Mesodermal cell (in vitro differentiated cells): ENCODE measurements at regions not wholly inside any gene's neighbourhood (a gene's known extent, or its start where the extent isn't known, plus 50 kb on each side); places are given as distances from the start of the nearest gene placed in this dataset.

ENCODE experiments used
- H3K27ac ChIP-seq: 2 replicates; pipeline ENCODE4 v1.7.0; 2013; ENCODE audit warnings: mild to moderate bottlenecking, low read depth, low read length, moderate library complexity; ENCODE audit not compliant: severe bottlenecking
- H3K36me3 ChIP-seq: 2 replicates; pipeline ENCODE4 v1.7.1; 2013; ENCODE audit warnings: mild to moderate bottlenecking, low read length, moderate library complexity; ENCODE audit not compliant: control insufficient read depth, insufficient read depth
- H3K4me1 ChIP-seq: one replicate; pipeline ENCODE4 v1.7.1; 2013; ENCODE audit warnings: mild to moderate bottlenecking, low read length; ENCODE audit not compliant: insufficient read depth, control insufficient read depth, poor library complexity, severe bottlenecking
- H3K4me3 ChIP-seq: 2 replicates; pipeline ENCODE4 v1.7.0; 2013; ENCODE audit warnings: low read length, control low read depth, mild to moderate bottlenecking; ENCODE audit not compliant: insufficient read depth, poor library complexity, severe bottlenecking; ENCODE audit errors: extremely low read depth
- H3K9me3 ChIP-seq: 2 replicates; pipeline ENCODE4 v1.7.1; 2013; ENCODE audit warnings: mild to moderate bottlenecking, low read length, moderate library complexity; ENCODE audit not compliant: control insufficient read depth
- WGBS, 2 experiments: methylation state at CpG; one replicate each; pipeline ENCODE4 v1.1.5; 2013; ENCODE audit warnings: missing lambda C conversion rate in 2 of 2; ENCODE audit not compliant: insufficient coverage in 2 of 2; 5-methylcytosine and 5-hydroxymethylcytosine counted together

GRCh38 chr19:30154410-30154809 is 212.4 kb downstream of the URI1 start:
- no peaks in the 10 kb centered on the region for H3K9me3 ChIP-seq
- 100% methylated on average over 2 of the region's 8 CpGs for WGBS, 2 experiments
- no peaks in the 10 kb centered on the region for H3K4me1 ChIP-seq
- no peaks in the 10 kb centered on the region for H3K36me3 ChIP-seq
- no peak overlapping the region for H3K27ac ChIP-seq
- no peak overlapping the region for H3K4me3 ChIP-seq

DNA sequence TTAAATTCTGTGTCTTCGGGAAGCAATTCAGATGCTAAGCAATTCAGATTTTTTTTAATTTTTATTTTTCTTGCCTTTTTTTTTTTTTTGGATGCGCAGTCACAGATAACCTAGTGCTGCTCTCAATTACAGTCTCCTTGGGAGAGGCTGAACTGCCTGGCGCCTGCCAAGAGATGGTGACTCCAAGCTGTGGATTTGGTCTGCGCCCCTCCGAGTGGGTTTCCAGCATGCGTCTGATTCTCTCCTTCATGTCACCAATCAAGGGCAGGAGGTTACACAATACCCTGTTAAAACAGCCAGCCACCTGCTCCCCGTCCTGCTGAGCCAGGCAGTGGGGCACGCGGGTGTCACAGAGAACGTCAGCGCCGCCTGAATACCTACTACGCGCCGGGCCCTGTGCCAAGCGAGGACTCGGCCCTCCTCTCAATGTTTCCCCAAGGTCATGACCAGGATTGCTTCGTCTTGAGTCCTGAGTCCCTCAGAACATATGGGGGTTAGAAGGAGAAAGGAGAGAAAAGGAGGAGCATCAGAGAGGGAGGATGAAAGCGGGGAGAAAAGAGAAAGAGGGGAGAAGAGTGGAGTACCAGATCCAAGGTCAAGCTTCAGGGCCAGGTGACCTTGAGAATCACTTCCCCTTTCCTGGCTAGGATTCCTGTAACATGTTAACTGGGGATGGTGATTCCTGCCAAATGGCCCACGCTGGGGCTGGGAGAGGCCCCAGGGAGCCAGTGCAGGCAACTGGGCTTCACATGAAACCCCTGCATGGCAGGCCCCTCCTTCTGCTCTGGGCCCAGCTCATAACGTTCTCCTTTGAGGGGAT is 213.6 kb downstream of the URI1 start:
- Histone ChIP-seq H3K36me3 (no peaks in the 10 kb centered on the region), H3K4me3 (no peak overlapping the region), H3K9me3 (no peaks in the 10 kb centered on the region), H3K4me1 (no peaks in the 10 kb centered on the region), H3K27ac (no peak overlapping the region)
- 91 to 92% methylated on average over 18 to 19 of the region's 21 CpGs for WGBS, 2 experiments

GRCh38 chr19:30156646-30157045 is 214.6 kb downstream of the URI1 start:
- Histone ChIP-seq H3K4me3 (no peak overlapping the region), H3K36me3 (no peaks in the 10 kb centered on the region), H3K27ac (no peak overlapping the region), H3K9me3 (no peaks in the 10 kb centered on the region), H3K4me1 (no peaks in the 10 kb centered on the region)
- 92 to 95% methylated on average over 5 to 7 of the region's 8 CpGs for whole genome bisulfite sequencing, 2 experiments

DNA sequence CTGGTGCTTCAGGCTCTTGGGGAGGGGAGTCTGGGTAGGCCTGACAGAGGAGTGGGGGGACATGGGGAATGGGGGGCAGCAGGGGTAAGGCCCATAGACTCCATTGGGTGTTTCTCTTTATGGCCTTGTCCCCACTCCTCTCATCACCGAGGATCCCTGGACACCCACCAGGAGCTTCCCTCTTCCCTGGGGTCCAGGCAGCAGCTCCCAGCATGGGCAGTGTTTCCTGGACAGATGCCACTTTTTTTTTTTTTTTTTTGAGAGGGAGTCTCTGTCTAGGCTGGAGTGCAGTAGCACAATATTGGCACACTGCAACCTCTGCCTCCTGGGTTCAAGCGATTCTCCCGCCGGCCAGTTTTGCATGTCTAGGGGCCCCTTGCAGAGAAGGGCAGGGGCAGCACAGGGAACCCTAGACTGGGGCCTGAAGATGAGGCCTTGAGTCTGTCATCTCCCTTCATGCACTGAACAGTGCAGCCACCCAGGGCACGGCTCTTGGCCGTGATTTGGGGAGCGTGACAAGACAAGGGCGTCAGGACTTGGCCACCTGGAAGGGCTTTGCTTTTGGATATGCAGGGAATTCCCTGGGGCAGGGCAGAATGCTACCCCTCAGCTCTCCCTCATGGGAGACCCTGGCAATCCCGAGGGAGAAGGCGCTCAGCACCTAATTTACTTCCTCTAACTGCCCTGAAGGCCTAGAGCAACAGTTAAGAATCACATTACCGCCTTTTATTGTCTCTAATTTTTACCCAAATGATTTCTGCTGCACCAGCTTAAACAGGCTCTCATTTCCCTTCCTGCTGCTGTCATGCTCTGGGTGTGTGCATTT is 213.9 kb upstream of the ZNF536 start:
- no peak overlapping the region for H3K27ac ChIP-seq
- no peak overlapping the region for H3K4me3 ChIP-seq
- H3K4me1 ChIP-seq, result no peaks in the 10 kb centered on the region
- no peaks in the 10 kb centered on the region for H3K36me3 ChIP-seq
- 79 to 89% methylated on average over 9 to 11 of the region's 11 CpGs for WGBS, 2 experiments
- H3K9me3 ChIP-seq, result no peaks in the 10 kb centered on the region

DNA sequence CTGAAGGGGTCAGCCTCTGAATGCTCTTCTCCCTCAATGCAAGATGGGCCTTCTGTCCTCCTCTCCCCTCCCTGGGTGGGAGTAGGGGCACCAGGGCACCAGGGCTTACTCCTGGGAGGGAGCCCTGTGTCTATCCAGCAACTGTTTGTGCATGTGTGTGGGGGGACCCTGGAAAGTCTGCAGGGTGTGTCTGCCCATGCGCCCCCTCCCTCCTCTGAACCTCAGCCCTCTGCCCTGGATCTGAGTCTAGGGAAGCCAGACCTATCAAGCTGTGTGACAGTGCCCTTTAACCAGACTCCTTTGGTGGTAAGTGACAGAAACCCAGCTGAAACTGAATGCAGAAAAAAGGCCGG is 213.3 kb upstream of the ZNF536 start:
- 90 to 91% methylated on average over 1 of the region's 2 CpGs for WGBS, 2 experiments
- Histone ChIP-seq H3K9me3 (no peaks in the 10 kb centered on the region), H3K4me3 (no peak overlapping the region), H3K4me1 (no peaks in the 10 kb centered on the region), H3K27ac (no peak overlapping the region), H3K36me3 (no peaks in the 10 kb centered on the region)

DNA sequence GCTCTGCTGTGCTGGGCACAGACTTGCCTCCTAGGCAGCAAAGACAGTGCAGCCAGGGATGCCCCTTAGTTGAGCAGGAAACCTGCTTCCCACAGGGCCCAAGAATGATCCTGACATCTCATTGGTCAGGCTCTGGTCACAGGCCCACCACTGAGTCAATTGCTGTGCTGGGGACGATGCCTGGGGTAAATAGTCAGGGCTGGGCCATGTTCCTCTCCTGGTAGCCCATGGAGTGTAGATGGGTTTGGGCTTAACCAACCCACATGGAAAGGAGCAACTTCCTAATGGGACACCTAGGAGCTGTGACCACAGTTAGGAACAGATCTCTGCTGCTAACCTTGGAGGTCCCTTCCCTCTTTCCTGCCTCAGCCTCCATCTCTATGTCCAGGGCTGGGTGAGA is 212.5 kb upstream of the ZNF536 start:
- no peak overlapping the region for H3K27ac ChIP-seq
- H3K4me3 ChIP-seq, result no peak overlapping the region
- H3K36me3 ChIP-seq, result no peaks in the 10 kb centered on the region
- 75 to 100% methylated on average over 1 of the region's 1 CpG for WGBS, 2 experiments
- no peaks in the 10 kb centered on the region for H3K4me1 ChIP-seq
- no peaks in the 10 kb centered on the region for H3K9me3 ChIP-seq

DNA sequence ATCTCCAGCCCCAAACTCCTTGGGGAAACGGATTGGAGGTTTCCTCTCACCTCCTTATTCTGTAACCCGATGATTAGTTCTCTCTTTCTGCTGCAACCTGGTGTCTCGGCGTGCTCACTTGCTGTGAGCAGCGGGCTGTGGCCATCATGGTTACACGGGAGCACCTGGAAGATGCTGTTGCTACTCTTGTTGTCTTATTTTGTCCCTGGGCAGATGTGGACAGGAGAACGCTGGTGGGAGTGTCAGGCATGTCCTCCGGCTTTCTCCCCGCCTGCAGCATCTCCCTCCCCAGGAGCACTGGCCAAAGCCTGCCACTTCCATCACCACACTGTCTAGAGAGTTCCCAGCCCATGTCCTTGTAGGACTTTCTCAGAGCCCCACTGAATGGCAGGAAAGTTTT is 211.8 kb upstream of the ZNF536 start:
- Histone ChIP-seq H3K4me1 (no peaks in the 10 kb centered on the region), H3K27ac (no peak overlapping the region), H3K9me3 (no peaks in the 10 kb centered on the region), H3K4me3 (no peak overlapping the region), H3K36me3 (no peaks in the 10 kb centered on the region)
- WGBS, 2 experiments, result 64 to 83% methylated on average over 7 to 9 of the region's 9 CpGs

DNA sequence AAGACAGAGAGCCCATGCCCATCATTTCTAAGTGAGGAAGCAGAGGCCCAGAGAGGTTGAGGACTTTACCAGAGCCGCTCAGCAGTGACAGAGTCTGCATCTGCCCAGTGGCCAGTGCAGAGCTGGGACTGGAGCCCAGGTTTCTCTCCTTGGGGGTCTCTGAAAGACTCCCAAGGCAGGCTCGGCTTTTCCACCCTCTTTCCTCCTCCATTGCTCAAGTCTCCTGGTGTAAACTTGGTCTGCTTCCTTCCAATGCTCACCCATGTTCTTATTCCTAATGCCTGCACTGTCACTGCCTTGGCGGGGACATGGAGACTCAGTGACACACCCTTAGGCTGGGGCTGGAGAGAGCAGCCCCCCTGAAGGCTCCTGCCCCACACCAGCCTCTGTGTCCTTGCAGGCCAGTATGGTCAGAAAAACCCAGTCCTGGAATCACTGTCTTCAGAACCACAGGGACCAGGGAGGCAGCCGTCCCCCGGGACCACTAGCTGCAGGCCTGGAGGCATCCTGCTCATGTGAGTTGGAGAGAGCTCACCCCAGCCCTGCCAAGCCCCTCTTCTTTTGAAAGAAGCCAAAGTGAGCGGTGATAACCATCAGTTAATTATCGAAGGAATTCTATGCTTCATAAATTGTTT is 211.0 kb upstream of the ZNF536 start:
- Histone ChIP-seq H3K36me3 (no peaks in the 10 kb centered on the region), H3K9me3 (no peaks in the 10 kb centered on the region), H3K27ac (no peak overlapping the region), H3K4me3 (no peak overlapping the region), H3K4me1 (no peaks in the 10 kb centered on the region)
- WGBS, 2 experiments, result 84 to 89% methylated on average over 5 to 7 of the region's 7 CpGs

- no peaks in the 10 kb centered on the region for H3K36me3 ChIP-seq
- 85 to 89% methylated on average over 5 of the region's 5 CpGs for WGBS, 2 experiments
Observed at GRCh38 chr19:30161770-30162169, 210.4 kb upstream of the ZNF536 start.

GRCh38 chr19:30162718-30163117 is 209.5 kb upstream of the ZNF536 start:
- no peak overlapping the region for H3K4me3 ChIP-seq
- H3K9me3 ChIP-seq, result no peaks in the 10 kb centered on the region
- 84 to 90% methylated on average over 5 of the region's 5 CpGs for WGBS, 2 experiments
- H3K4me1 ChIP-seq, result no peaks in the 10 kb centered on the region
- no peaks in the 10 kb centered on the region for H3K36me3 ChIP-seq
- no peak overlapping the region for H3K27ac ChIP-seq

More at GRCh38 chr19:30161770-30162169, 210.4 kb upstream of the ZNF536 start:
- H3K4me1 ChIP-seq, result no peaks in the 10 kb centered on the region
- no peaks in the 10 kb centered on the region for H3K9me3 ChIP-seq
- no peak overlapping the region for H3K4me3 ChIP-seq
- H3K27ac ChIP-seq, result no peak overlapping the region
